ENCODE measurements at regions not wholly inside any gene's neighbourhood (a gene's known extent, or its start where the extent isn't known, plus 50 kb on each side); places are given as distances from the start of the nearest gene placed in this dataset.

DNA sequence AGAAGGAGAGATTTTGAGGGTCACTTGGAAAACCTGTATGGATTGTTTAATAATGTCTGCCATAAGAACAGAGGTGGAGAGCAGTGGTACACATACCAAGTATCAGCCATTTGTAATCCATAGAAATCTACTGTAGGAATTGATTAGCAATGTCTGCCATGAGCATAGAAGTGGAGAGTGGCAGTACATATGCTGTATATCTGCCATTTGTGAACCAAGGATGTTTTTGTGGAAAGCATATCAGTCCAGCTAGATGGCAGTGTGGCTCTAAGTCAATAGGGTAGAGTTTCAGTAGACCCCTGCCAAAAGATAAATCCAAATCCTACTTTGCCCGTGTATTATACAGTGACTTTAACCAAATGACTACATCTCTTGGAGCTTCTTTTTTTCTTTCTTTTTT is 82.9 kb upstream of the SEZ6L start:
- Histone ChIP-seq H4K8ac (ENCODE audit: extremely low read depth, insufficient read depth, low read length) (no peak overlapping the region), H3K56ac (replicated peaks; ENCODE audit: insufficient read length, low read depth, low read length) (no peak overlapping the region), H4K5ac (ENCODE audit: insufficient read length, low read depth, low read length) (no peak overlapping the region), H3K4me1 (replicated peaks in 1 of 4; ENCODE audit: control insufficient read depth in 3 of 4, insufficient read depth in 4 of 4, low read length in 3 of 4) (no peaks in the 10 kb centered on the region), H3K79me1 (ENCODE audit: low read depth, low read length) (no peaks in the 10 kb centered on the region), H2BK15ac (ENCODE audit: low read length) (no peak overlapping the region), H3K18ac (ENCODE audit: extremely low read depth, low read length) (no peak overlapping the region), H4K20me1 (replicated peaks in 1 of 2; ENCODE audit: control insufficient read depth in 1 of 2, insufficient read depth in 2 of 2, low read length in 2 of 2) (no peaks in the 10 kb centered on the region), H3K4me2 (ENCODE audit: insufficient read depth in 1 of 2, low read depth in 2 of 2, low read length in 2 of 2) (no peak overlapping the region), H2BK5ac (ENCODE audit: low read depth, low read length) (no peak overlapping the region), H3K36me3 (ENCODE audit: control insufficient read depth in 2 of 4, insufficient read depth in 4 of 4, low read length in 3 of 4) (no peaks in the 10 kb centered on the region), H3K4ac (replicated peaks; ENCODE audit: insufficient read length, low read depth, low read length) (no peak overlapping the region), H3K23ac (ENCODE audit: insufficient read length) (no peak overlapping the region), H2AK5ac (ENCODE audit: low read depth, low read length) (no peak overlapping the region), H2AFZ (ENCODE audit: low read length) (no peak overlapping the region), H3K27ac (ENCODE audit: low read depth, low read length) (no peak overlapping the region), H3K79me2 (ENCODE audit: control insufficient read depth in 1 of 2, insufficient read depth in 2 of 2, low read length in 2 of 2) (no peaks in the 10 kb centered on the region), H3K14ac (ENCODE audit: insufficient read length) (no peak overlapping the region), H3K9ac (replicated peaks in 1 of 4; ENCODE audit: extremely low read depth in 1 of 4, low read depth in 3 of 4, low read length in 3 of 4) (no peak overlapping the region), H3K27me3 (replicated peaks in 1 of 4; ENCODE audit: control insufficient read depth in 3 of 4, extremely low read depth in 1 of 4, insufficient read depth in 3 of 4, low read length in 3 of 4) (peaks cover 0 to 3% (median 0%) of the 10 kb centered on the region in 4 experiments; a peak in 2 of 7 replicates), H2BK120ac (replicated peaks; ENCODE audit: low read depth, low read length) (no peak overlapping the region), H3K9me3 (ENCODE audit: insufficient read depth in 2 of 2, low read depth in 1 of 2, low read length in 1 of 2) (no peaks in the 10 kb centered on the region), H4K91ac (replicated peaks; ENCODE audit: insufficient read length, low read length) (no peak overlapping the region), H2BK12ac (ENCODE audit: low read depth, low read length) (no peak overlapping the region), H2BK20ac (ENCODE audit: low read length) (no peak overlapping the region), H3K23me2 (ENCODE audit: low read depth, low read length) (no peaks in the 10 kb centered on the region; the same call in 1 of the 2 replicates), H3K4me3 (ENCODE audit: extremely low read depth in 1 of 4, insufficient read depth in 2 of 4, low read depth in 3 of 4, low read length in 4 of 4) (no peak overlapping the region)
- TF ChIP-seq RAD21 (IDR thresholded peaks at IDR 0.05 in 1 of 2, conservative IDR thresholded peaks at IDR 0.05 in 1 of 2; ENCODE audit: low read depth in 2 of 2, low read length in 2 of 2) (peak; percentile 47 to 59), CTCF (IDR thresholded peaks at IDR 0.05; ENCODE audit: control extremely low read depth in 1 of 3, insufficient read depth in 1 of 3, low read depth in 1 of 3, low read length in 3 of 3) (peak in 2 of 3 experiments; percentile 14 to 24; a peak in 2 of 4 replicates), SP1 (IDR thresholded peaks at IDR 0.05; ENCODE audit: low read depth, low read length) (no peak)
- WGBS, 2 experiments (ENCODE audit: extremely low coverage in 1 of 2, insufficient coverage in 1 of 2, insufficient read length in 1 of 2, insufficient replicate concordance in 2 of 2, low coverage in 1 of 2, low lambda C conversion rate in 2 of 2, missing lambda C conversion rate in 1 of 2): 100% methylated on average over 1 of the region's 1 CpG; no CpG with 5 or more reads in 1 of the 2 experiments
- DNase-seq (ENCODE audit: low read depth in 1 of 2, low spot score in 2 of 2) (no peak), FAIRE-seq (no peak)
- ChIA-PET CTCF (ENCODE audit: partially characterized antibody) (interaction anchor here (0.6 to 2.2 kb wide), 6 partner anchors 40 to 252 kb away, joined by 3 to 7 read pairs (median 4); no protein-coding TSS in a partner anchor), POLR2A (ENCODE audit: partially characterized antibody) (no interaction called here)
